ENCODE measurements at regions not wholly inside any gene's neighbourhood (a gene's known extent, or its start where the extent isn't known, plus 50 kb on each side); places are given as distances from the start of the nearest gene placed in this dataset.

- TF ChIP-seq POLR2AphosphoS5 (IDR thresholded peaks at IDR 0.05) (no peak), POLR2A (IDR thresholded peaks at IDR 0.05; ENCODE audit: low read depth) (no peak), CTCF (IDR thresholded peaks at IDR 0.05) (no peak)
Measured at GRCh38 chr12:118500299-118500698, 123.9 kb downstream of the SUDS3 start.
